ENCODE measurements at regions not wholly inside any gene's neighbourhood (a gene's known extent, or its start where the extent isn't known, plus 50 kb on each side); places are given as distances from the start of the nearest gene placed in this dataset.

GRCh38 chr9:119955276-119955675 lies 586.0 kb upstream of the BRINP1 start:
- TF ChIP-seq CTCF (IDR thresholded peaks at IDR 0.05; ENCODE audit: control extremely low read depth, extremely low read depth), result no peak
- H3K36me3 ChIP-seq (ENCODE audit: control insufficient read depth in 4 of 4, insufficient read depth in 4 of 4, low read length in 4 of 4), result no peaks in the 10 kb centered on the region
- H3K4me3 ChIP-seq, result no peak overlapping the region
- H3K9me3 ChIP-seq (ENCODE audit: control insufficient read depth in 4 of 4, insufficient read depth in 3 of 4, low read length in 3 of 4), result peaks cover 0 to 2% (median 0%) of the 10 kb centered on the region in 4 donors
- DNase-seq, result no peak
- no peak for ATAC-seq (ENCODE audit: insufficient read depth, low FRiP score)
- WGBS, 2 donors, result 58 to 61% methylated on average over 3 of the region's 3 CpGs
- no peak overlapping the region for H3K9ac ChIP-seq (ENCODE audit: insufficient read depth in 1 of 2, low read length in 2 of 2)
- H3K4me1 ChIP-seq (ENCODE audit: control insufficient read depth in 5 of 5, insufficient read depth in 5 of 5, low read length in 5 of 5), result no peaks in the 10 kb centered on the region
- no peak overlapping the region for H3K27ac ChIP-seq (ENCODE audit: low read depth in 1 of 2, low read length in 1 of 2)
- no peaks in the 10 kb centered on the region for H3K27me3 ChIP-seq (ENCODE audit: control insufficient read depth in 3 of 3, insufficient read depth in 3 of 3, low read length in 2 of 3)

GRCh38 chr9:119951591-119951990 lies 582.4 kb upstream of the BRINP1 start:
- ATAC-seq (ENCODE audit: insufficient read depth, low FRiP score), result no peak
- Histone ChIP-seq H3K27ac (ENCODE audit: low read depth in 1 of 2, low read length in 1 of 2) (no peak overlapping the region), H3K9ac (ENCODE audit: insufficient read depth in 1 of 2, low read length in 2 of 2) (no peak overlapping the region), H3K4me3 (no peak overlapping the region), H3K36me3 (ENCODE audit: control insufficient read depth in 4 of 4, insufficient read depth in 4 of 4, low read length in 4 of 4) (no peaks in the 10 kb centered on the region), H3K4me1 (ENCODE audit: control insufficient read depth in 5 of 5, insufficient read depth in 5 of 5, low read length in 5 of 5) (no peaks in the 10 kb centered on the region), H3K27me3 (ENCODE audit: control insufficient read depth in 3 of 3, insufficient read depth in 3 of 3, low read length in 2 of 3) (no peaks in the 10 kb centered on the region), H3K9me3 (ENCODE audit: control insufficient read depth in 4 of 4, insufficient read depth in 3 of 4, low read length in 3 of 4) (no peaks in the 10 kb centered on the region)
- TF ChIP-seq CTCF (IDR thresholded peaks at IDR 0.05; ENCODE audit: control extremely low read depth, extremely low read depth), result no peak
- no peak for DNase-seq
- WGBS, 2 donors, result 77 to 84% methylated on average over 3 of the region's 3 CpGs

- H3K27ac ChIP-seq (ENCODE audit: low read depth in 1 of 2, low read length in 1 of 2), result no peak overlapping the region
- ATAC-seq (ENCODE audit: insufficient read depth, low FRiP score), result no peak
Observed at GRCh38 chr9:119951090-119951489, 581.9 kb upstream of the BRINP1 start.

More at GRCh38 chr9:119951090-119951489, 581.9 kb upstream of the BRINP1 start:
- no peaks in the 10 kb centered on the region for H3K9me3 ChIP-seq (ENCODE audit: control insufficient read depth in 4 of 4, insufficient read depth in 3 of 4, low read length in 3 of 4)
- H3K9ac ChIP-seq (ENCODE audit: insufficient read depth in 1 of 2, low read length in 2 of 2), result no peak overlapping the region
- no peaks in the 10 kb centered on the region for H3K36me3 ChIP-seq (ENCODE audit: control insufficient read depth in 4 of 4, insufficient read depth in 4 of 4, low read length in 4 of 4)
- no peak overlapping the region for H3K4me3 ChIP-seq
- 48 to 63% methylated on average over 1 of the region's 1 CpG for WGBS, 2 donors
- no peak for DNase-seq
- H3K4me1 ChIP-seq (ENCODE audit: control insufficient read depth in 5 of 5, insufficient read depth in 5 of 5, low read length in 5 of 5), result no peaks in the 10 kb centered on the region
- no peaks in the 10 kb centered on the region for H3K27me3 ChIP-seq (ENCODE audit: control insufficient read depth in 3 of 3, insufficient read depth in 3 of 3, low read length in 2 of 3)
- TF ChIP-seq CTCF (IDR thresholded peaks at IDR 0.05; ENCODE audit: control extremely low read depth, extremely low read depth), result no peak

All from lung (tissue), 11 donors.